Activated CD4-positive, alpha-beta T cell treated with anti-CD3 and anti-CD28 coated beads, Interleukin-2, amount 50 U/mL, for 1 hour (primary cell): ENCODE measurements at regions not wholly inside any gene's neighbourhood (a gene's known extent, or its start where the extent isn't known, plus 50 kb on each side); places are given as distances from the start of the nearest gene placed in this dataset.
"Not testable (repeated sequence)": the region's sequence is repeated elsewhere in the genome, so short reads cannot be mapped to it uniquely, and the experiment has no call there.

Experiments
- DNase-seq: peaks from one replicate; pipeline ENCODE4 v3.0.0-alpha.2; 2020

DNA sequence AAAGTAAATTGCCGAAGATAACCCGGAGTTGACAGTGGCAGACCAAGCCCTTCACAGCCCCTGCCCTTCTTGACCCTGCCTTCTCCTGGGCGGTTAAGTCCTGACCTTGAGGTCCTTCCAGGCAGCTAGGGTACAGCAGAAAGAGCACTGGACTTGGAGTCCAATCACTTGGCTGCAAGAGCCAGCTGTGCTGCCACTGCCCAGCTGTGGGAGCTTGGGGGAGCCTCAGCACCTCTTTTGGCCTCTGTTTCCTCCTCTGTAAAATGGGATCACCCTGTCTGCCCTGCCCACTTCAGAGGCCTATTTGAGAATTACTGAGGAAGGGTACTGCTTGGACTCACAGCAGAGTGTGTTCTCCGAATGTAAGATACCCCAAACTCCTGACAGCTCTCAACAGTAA, 66.2 kb upstream of the SMAD6 start:
- DNase-seq: no peak

DNA sequence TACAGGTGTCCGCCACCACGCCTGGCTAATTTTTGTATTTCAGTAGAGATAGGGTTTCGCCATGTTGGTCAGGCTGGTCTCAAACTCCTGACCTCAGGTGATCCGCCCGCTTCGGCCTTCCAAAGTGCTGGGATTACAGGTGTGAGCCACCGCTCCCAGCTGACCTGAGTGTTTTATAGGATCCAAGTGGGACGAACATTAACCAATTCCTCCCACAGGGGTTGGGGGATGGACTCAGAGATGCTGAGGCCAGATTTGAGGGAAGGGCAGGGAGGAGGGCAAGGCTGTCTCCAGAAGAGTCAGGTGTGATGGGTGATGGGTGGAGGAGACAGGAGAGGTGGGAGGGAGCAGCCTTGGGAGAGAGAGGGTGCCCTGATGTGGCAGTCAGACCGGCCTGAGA, 65.0 kb upstream of the SMAD6 start:
- DNase-seq: not testable (repeated sequence)

DNA sequence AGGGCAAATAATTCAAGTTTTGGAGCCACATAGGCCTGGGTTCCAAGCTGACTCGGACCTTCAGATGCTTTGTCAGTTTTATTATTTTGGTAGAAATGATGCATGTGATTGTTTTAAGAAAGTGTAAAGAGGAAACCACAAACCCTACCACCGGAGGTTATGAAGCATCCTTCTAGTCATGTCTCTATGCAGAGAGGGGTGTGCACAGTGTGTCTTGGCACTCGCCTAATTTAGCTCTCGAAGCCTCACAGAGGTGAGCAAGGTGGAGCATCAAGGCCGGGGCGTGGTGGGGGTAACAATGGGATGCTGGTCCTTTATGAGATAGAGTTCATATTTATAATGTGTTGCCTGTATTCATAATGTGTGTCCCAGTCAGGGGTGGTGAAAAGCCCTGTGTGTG, 63.7 kb upstream of the SMAD6 start:
- no peak for DNase-seq

DNA sequence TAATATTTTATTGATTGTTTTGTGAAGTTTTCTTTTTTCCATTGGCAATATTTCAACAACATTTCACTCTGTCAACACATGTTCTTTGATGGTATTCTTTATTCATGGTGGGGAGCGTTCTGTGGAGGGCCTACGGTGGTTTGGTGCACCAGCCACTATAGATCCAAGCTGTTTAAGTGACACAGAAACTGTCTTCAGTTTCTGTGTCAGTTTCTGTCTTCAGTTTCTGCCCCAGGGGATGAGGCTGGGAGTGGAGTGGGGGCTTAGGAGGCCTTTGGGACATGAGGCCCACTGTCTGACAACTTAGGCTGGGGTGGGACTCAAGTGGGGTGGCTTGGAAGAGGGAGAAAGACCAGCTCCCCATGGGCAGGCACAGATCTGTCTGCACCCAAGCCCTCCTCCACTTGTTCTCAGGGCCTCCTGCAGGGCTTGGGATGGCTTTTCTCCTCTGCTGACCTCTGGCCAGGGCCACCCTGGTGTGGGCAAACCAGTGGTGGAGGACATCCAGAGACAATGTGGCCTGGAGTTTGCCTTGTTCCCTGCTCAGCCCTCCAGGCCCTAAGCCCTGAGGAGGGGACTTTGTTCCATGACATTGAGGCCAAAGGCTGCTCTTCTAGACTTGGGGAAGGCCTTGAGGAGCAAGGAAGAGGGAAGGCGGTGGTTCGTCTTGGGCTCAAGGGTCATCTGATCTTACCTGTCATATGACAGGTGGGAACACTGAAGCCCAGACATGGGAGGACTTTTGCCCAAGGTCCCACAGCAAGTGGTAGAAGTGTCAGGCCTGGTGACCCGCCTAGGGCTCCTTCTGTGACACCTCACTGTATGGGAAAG, 60.3 kb upstream of the SMAD6 start:
- no peak for DNase-seq

DNA sequence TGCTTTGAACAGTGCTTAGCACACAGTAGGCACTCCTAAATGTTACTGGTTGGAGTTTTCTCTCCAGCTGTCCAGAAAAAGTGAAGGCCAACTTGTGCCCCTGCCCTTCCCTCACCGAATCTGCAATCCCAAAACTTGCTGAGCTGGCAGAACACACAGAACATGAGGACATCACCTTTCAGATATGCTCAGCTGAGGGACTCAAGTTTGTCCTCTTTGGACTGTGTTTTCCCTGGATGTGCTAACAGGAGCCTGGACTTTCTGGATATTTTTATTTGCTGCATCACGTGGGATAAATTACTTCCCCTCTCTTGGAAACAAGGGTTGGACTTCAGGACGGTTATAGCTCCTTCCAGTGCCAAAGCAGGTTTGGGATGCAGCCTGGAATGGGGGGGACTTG, 59.5 kb upstream of the SMAD6 start:
- no peak for DNase-seq

DNA sequence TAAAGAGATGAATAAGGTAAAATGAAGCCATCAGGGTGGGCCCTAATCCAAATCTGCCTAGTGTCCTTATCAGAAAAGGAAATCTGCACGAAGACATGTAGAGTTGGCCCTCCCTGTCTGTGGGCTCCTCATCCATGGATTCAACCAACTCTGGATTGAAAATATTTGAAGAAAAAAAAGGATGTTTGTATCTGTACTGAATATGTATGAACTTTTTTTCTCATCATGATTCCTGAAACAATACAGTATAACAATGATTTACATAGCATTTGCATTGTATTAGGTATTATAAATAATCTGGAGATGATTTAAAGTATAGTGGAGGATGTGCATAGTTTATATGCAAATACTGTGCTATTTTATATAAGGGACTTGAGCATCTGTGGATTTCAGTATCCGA, 59.0 kb upstream of the SMAD6 start:
- DNase-seq: no peak

DNA sequence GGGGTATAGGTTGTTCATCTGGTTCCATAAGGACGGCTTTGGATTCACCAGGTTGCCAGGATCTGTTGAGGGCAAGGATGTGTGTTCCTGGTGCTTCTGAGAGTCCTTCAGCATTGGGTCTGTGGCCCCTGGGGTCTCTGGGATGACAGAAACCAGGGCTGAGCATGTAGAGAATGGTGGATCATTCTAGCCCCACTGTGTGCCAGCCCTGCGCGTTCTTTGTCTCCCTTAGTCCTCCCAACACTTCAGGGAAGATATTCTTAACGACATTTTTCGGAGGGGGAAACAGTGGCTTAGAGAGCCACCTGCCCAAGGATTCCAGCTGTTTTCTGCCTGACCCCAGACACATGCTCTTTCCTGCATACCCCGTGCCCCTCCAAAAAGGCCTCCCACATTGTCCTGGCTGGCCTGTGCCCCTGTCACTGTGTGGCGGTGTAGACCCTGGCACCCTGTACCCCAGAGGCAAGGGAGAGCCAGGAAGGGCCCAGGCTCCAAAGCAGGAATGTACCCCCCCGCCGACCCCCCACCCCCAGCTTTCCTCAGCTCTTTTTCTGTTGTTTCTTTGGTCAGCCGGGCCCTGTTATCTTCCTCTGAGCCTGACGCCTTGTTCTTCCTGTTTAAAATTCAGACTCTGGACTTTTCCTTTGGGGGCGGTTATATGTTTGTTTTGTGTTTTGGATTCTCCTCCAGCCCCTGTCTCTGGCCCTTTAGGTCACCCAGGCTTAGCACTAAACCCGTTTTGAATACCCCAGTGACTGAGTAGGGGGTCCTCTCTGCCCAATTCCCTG, 57.8 kb upstream of the SMAD6 start:
- no peak for DNase-seq

DNA sequence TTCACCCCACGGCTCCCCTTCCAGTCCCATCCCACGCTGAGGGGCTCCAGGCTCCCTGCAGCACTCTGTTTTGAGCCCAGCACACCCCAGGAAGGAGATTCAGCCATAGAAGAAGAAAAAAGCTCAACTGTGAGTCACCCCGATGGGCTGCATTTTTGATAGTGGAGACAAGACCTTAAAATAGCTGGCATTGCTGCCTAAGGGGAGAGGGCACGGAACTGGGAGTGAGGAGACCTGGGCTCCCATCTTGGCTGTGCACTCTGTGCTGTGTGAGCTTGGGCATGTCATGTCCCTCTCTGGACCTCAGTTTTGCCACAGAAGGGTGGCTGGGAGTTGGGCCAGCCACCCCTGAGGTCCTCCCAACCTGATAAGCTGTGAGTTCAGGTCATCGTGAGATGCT, 57.2 kb upstream of the SMAD6 start:
- no peak for DNase-seq

DNA sequence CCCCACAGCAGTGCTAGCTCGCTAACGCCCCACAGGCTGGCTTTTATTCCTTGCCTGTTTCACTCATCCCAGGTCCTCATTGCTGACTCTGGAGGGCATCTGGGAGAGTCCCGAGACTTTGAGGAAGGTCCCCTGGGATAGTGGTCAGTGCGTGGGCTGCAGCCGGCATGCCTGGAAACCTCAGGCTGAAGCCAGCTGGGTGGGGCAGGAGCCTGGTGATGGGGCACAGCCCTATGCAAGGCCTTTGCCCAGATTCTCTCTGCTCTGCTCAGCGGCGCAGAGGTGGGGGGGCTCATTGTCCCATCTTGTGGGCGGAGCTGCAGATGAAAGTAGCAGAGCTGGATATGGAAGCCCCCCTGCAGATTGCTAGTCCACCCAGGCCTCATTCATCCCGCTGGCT, 55.7 kb upstream of the SMAD6 start:
- DNase-seq: no peak

DNA sequence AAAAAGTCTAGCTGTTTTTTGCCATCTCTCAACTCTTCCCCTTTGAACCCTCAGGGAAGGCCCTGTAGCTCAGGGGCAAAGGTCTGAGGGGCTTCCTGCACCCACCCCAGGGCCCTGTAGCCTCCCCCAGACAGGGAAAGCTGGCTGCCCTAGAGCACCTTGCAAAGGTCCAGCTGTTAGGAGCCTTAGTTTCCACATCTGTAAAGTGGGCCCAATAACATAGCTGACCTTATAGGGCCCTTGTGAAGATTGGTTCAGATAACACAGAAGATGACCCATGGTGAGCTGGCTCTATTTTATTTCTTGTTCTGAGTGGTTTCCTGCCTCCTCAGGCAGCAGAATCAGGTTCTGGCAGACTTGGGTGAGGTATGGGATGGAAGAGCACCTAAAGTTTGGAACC, 55.2 kb upstream of the SMAD6 start:
- no peak for DNase-seq

DNA sequence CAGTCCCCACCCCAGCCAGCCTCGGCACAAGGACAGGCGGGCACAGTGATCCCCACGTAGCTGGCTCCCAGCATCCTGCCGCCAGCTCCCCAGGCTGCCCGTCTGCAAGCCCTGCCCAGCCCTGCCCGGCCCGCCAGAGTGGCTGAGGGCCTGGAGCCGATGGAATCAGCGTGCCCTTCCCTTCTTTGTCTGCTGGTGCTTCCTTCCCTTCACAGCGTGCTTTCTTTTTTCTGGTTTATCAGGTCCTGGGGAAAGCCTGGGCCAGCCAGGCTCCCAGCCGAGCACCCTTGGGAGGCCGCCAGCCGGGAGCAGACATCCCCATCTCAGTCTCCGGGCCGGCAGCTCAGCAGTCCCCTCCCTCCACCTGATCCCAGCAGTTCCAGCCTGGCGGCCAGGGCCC, 54.7 kb upstream of the SMAD6 start:
- no peak for DNase-seq

DNA sequence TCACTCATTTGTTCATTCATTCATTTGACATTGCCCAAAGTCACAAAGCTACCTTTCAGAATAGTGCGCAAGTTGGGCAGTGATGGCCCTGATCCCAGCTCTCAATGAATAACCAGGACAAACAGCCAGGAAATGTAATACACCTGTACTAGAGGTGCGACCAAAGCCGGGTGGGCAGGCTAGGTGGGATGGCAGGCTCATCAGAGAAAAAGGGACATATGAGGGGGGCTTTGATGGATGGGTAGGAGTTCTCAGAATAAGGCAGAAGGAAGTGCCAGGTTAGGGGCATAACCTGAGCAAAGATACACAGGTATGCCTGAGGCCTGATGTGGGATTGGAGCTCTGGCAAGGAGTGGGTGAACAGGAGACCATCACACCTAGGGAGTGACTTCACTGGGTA, 53.4 kb upstream of the SMAD6 start:
- no peak for DNase-seq

DNA sequence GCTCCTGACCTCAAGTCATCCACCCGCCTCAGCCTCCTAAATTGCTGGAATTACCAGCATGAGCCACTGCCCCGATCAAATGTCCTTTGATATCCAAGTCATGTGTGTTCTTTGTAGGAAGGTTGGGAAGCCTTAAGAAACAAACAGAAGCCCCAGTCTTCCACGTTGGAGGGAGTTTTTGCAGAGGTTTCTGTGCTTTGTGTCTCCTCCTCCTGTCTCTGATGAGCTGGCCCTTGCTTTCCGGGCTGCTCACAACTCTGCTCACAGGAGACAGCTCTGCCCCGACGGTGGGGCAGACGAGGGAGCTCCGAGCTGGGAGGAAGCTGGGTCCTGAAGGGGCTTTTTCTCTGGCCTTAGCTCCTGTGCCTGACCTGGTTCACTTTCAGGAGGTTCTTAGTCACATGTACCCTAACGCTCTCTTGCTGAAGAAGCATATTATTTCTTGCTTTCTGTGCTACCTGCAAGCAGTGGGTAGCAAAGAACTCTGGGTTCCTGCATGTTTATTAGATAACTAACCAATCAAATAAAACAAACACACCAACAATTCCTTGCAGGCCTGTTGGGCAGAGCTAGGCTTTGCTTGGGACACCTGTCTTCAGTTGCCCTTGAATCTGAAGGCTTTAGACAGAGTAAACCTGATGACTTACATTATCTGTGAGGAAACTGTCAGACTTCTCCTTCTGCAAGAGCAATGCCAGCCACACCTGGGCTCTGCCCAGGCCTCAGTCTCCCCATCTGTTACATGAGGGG, 52.6 kb upstream of the SMAD6 start:
- no peak for DNase-seq

DNA sequence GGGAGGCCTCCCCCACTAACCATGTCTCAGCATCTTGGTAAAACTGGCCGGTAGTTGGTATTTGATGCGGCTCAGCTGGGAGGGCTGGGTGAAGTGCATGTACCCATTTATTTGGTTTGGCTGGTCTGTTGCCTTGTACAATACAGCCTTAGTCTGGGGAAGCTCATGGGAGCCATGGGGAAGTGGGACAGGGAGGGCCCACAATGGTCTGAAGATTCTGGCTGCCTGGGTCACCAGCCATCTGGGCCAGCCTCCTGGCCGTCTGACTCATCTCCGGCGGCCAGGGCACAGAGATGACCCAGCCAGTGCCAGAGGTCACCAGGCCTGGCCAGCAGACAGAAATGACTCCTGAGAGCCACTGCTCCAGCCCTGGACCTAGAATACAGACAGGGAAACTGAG, 51.6 kb upstream of the SMAD6 start:
- DNase-seq: no peak

DNA sequence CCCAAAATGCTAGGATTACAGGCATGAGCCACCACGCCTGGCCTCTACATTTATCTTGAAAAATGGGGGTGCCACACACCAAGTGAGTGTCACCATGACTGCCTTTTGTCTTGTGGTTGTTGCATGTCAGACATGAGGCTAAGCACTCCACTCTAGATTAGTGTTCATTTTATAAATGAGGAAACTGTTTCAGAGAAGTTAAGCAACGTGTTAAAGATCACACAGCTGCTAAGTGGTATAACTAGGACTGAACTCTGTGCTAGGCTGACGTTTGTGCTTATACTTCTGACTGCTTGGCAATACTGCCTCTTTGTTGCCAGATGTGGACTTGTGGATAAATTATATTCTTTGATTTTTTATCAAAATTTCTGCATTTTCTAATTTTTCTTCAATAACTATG, 50.8 kb upstream of the SMAD6 start:
- DNase-seq: no peak

DNA sequence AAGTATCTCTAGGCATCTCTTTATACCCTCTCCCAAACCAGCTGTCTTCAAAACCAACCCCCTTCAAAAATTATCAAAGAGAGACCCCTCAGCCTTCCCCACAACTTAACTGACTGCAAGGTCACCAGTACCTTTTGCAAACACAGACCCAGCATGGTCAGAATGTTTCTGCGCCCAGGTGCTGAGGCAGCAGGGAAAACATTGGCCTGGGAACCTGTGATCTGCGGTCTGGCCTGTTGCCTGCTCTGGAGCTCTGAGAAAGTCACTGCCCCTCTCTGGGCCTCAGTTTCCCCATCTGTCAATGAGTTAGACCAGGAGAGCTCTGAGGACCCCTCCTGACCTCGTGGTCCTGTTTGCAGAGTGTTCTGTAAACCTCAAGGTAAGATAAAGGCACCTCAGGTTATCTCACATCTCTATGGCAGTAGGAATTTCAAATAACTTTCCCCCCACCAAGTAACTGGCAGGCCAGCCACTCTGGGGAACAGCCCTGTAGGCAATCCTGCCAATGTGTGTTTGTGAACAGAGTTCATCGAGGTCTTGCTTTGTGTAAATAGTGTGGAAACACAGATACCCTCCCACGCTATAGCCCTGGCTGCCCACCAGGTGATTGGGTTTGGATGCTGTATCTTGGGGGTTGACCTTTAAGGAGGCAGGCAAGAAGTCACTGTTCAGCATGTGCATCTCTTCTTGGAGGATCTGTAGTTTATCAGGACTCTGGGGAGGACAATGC, 50.0 kb upstream of the SMAD6 start:
- no peak for DNase-seq
